PFSK-1 (cell line): ENCODE measurements at regions not wholly inside any gene's neighbourhood (a gene's known extent, or its start where the extent isn't known, plus 50 kb on each side); places are given as distances from the start of the nearest gene placed in this dataset.

Experiments
- FOXP2 ChIP-seq: optimal IDR thresholded peaks from 2 replicates; pipeline ENCODE3; 2011; ENCODE audit warnings: borderline replicate concordance, control low read depth, inconsistent platforms; ENCODE audit not compliant: insufficient read depth; ENCODE audit errors: extremely low read length, extremely low read depth
- POLR2AphosphoS5 ChIP-seq: IDR thresholded peaks from 2 replicates; pipeline ENCODE4 v1.6.1; 2012; ENCODE audit warnings: low read depth, mild to moderate bottlenecking, control low read depth, low read length, moderate library complexity
- SIN3A ChIP-seq: IDR thresholded peaks from 2 replicates; pipeline ENCODE4 v1.6.1; 2012; ENCODE audit warnings: mild to moderate bottlenecking, low read length, moderate library complexity, borderline replicate concordance; ENCODE audit not compliant: insufficient read depth
- TAF1 ChIP-seq: IDR thresholded peaks from 2 replicates; pipeline ENCODE4 v1.6.1; 2012; ENCODE audit warnings: low read length, control low read depth, borderline replicate concordance; ENCODE audit not compliant: insufficient read depth
- TF ChIP-seq, protein P1 (sequence below), 2 experiments: IDR thresholded peaks; 2 replicates each; pipeline versions ENCODE4 v1.6.1 to v1.8.0; 2011 to 2012; ENCODE audit warnings: low read depth in 2 of 2, low read length in 2 of 2, control low read depth in 1 of 2, inconsistent platforms in 1 of 2, mild to moderate bottlenecking in 1 of 2, moderate library complexity in 1 of 2; ENCODE audit not compliant: insufficient read depth in 1 of 2

DNA sequence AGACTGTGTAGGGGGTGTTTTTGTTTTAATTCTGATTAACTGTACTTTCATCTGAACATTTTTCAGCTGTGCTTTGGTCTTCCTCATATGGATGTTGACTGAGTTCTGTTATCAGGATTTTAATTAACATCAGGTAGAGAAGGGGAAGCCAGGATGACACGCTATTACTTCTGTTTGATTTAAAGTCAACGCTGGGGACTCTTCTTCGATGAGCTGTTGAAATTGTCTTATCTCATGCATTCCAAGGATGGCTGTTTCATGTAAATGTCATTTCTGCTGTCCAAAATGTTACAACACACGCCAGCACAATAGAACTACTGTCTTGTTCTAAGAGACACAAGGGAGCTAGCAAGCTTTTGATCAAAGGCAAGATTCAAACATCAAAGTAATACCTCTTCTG, 263.3 kb upstream of the CDH5 start:
- TF ChIP-seq POLR2AphosphoS5 (no peak), TAF1 (no peak), FOXP2 (no peak), SIN3A (no peak)
- TF ChIP-seq, protein P1, sequence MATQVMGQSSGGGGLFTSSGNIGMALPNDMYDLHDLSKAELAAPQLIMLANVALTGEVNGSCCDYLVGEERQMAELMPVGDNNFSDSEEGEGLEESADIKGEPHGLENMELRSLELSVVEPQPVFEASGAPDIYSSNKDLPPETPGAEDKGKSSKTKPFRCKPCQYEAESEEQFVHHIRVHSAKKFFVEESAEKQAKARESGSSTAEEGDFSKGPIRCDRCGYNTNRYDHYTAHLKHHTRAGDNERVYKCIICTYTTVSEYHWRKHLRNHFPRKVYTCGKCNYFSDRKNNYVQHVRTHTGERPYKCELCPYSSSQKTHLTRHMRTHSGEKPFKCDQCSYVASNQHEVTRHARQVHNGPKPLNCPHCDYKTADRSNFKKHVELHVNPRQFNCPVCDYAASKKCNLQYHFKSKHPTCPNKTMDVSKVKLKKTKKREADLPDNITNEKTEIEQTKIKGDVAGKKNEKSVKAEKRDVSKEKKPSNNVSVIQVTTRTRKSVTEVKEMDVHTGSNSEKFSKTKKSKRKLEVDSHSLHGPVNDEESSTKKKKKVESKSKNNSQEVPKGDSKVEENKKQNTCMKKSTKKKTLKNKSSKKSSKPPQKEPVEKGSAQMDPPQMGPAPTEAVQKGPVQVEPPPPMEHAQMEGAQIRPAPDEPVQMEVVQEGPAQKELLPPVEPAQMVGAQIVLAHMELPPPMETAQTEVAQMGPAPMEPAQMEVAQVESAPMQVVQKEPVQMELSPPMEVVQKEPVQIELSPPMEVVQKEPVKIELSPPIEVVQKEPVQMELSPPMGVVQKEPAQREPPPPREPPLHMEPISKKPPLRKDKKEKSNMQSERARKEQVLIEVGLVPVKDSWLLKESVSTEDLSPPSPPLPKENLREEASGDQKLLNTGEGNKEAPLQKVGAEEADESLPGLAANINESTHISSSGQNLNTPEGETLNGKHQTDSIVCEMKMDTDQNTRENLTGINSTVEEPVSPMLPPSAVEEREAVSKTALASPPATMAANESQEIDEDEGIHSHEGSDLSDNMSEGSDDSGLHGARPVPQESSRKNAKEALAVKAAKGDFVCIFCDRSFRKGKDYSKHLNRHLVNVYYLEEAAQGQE (IDR thresholded peaks at IDR 0.05; ENCODE audit: insufficient read depth in 1 of 2, low read depth in 2 of 2, low read length in 2 of 2): no peak
